Mesenchymal stem cell (in vitro differentiated cells and primary cell): ENCODE measurements at regions not wholly inside any gene's neighbourhood (a gene's known extent, or its start where the extent isn't known, plus 50 kb on each side); places are given as distances from the start of the nearest gene placed in this dataset. TPM values are rescaled to one million over a fixed set of nuclear protein-coding genes. Genes with fewer than 3 reads are reported as not detected.

Experiments
- DNase-seq: peaks from one replicate; pipeline ENCODE4 v3.0.0-alpha.2; 2013
- H2AFZ ChIP-seq: one replicate; pipeline ENCODE4 v1.6.1; 2013; ENCODE audit warnings: low read depth, mild to moderate bottlenecking, control low read depth, inconsistent platforms, low read length, moderate library complexity
- H2AK5ac ChIP-seq: 2 replicates; pipeline ENCODE4 v1.6.1; 2013; ENCODE audit warnings: low read length, moderate library complexity, mild to moderate bottlenecking, inconsistent platforms; ENCODE audit not compliant: severe bottlenecking
- H2BK120ac ChIP-seq: one replicate; pipeline ENCODE4 v1.6.1; 2013; ENCODE audit warnings: low read depth, mild to moderate bottlenecking, inconsistent platforms, low read length, moderate library complexity
- H2BK12ac ChIP-seq, 2 experiments: one replicate each; pipeline ENCODE4 v1.6.1; 2013; ENCODE audit warnings: inconsistent platforms in 2 of 2, low read length in 2 of 2, mild to moderate bottlenecking in 2 of 2, moderate library complexity in 2 of 2, control low read depth in 1 of 2
- H2BK15ac ChIP-seq: one replicate; pipeline ENCODE4 v1.6.1; 2013; ENCODE audit warnings: mild to moderate bottlenecking, low read depth, inconsistent platforms; ENCODE audit not compliant: poor library complexity, severe bottlenecking
- H2BK5ac ChIP-seq: 2 replicates; pipeline ENCODE4 v1.6.1; 2013; ENCODE audit warnings: low read depth, mild to moderate bottlenecking, low read length, control low read depth, inconsistent platforms; ENCODE audit not compliant: poor library complexity, severe bottlenecking
- H3K14ac ChIP-seq, 2 experiments: one replicate each; pipeline ENCODE4 v1.6.1; 2013; ENCODE audit warnings: inconsistent platforms in 2 of 2, low read length in 2 of 2, control low read depth in 1 of 2, mild to moderate bottlenecking in 1 of 2, moderate library complexity in 1 of 2
- H3K18ac ChIP-seq, 2 experiments: one replicate each; pipeline ENCODE4 v1.6.1; 2013; ENCODE audit warnings: inconsistent platforms in 2 of 2, low read length in 2 of 2, control low read depth in 1 of 2, low read depth in 1 of 2, mild to moderate bottlenecking in 1 of 2
- H3K23ac ChIP-seq, 2 experiments: one replicate each; pipeline ENCODE4 v1.6.1; 2013; ENCODE audit warnings: inconsistent platforms in 2 of 2, low read length in 2 of 2, mild to moderate bottlenecking in 2 of 2, moderate library complexity in 2 of 2, control low read depth in 1 of 2
- H3K27ac ChIP-seq: 2 replicates; pipeline ENCODE4 v1.5.1; 2013; ENCODE audit warnings: mild to moderate bottlenecking, moderate library complexity, low read length, control low read depth, inconsistent platforms; ENCODE audit not compliant: poor library complexity, severe bottlenecking
- H3K27me3 ChIP-seq, 2 experiments: 2 replicates each; pipeline versions ENCODE4 v1.6.1 to v1.7.0; 2013; ENCODE audit warnings: low read length in 2 of 2, mild to moderate bottlenecking in 2 of 2, moderate library complexity in 2 of 2, control low read depth in 1 of 2, inconsistent platforms in 1 of 2; ENCODE audit not compliant: control insufficient read depth in 1 of 2, insufficient read depth in 1 of 2
- H3K36me3 ChIP-seq, 2 experiments: 2 replicates each; pipeline versions ENCODE4 v1.6.1 to v1.7.0; 2013; ENCODE audit warnings: low read length in 2 of 2, control low read depth in 1 of 2, inconsistent platforms in 1 of 2, low read depth in 1 of 2, mild to moderate bottlenecking in 1 of 2; ENCODE audit not compliant: insufficient read depth in 2 of 2, control insufficient read depth in 1 of 2
- H3K4ac ChIP-seq, 2 experiments: one replicate each; pipeline ENCODE4 v1.6.1; 2013; ENCODE audit warnings: inconsistent platforms in 2 of 2, low read length in 2 of 2, mild to moderate bottlenecking in 2 of 2, moderate library complexity in 2 of 2, control low read depth in 1 of 2, low read depth in 1 of 2
- H3K4me1 ChIP-seq: 2 replicates; pipeline ENCODE4 v1.6.1; 2013; ENCODE audit warnings: low read depth, low read length, control low read depth; ENCODE audit not compliant: control insufficient read depth, insufficient read depth
- H3K4me2 ChIP-seq: 2 replicates; pipeline ENCODE4 v1.6.1; 2013; ENCODE audit warnings: low read length, mild to moderate bottlenecking, inconsistent platforms; ENCODE audit not compliant: poor library complexity, severe bottlenecking
- H3K4me3 ChIP-seq, 2 experiments: 2 replicates each; pipeline versions ENCODE4 v1.5.1 to v1.7.0; 2013; ENCODE audit warnings: low read length in 2 of 2, mild to moderate bottlenecking in 2 of 2, control low read depth in 1 of 2, low read depth in 1 of 2; ENCODE audit not compliant: insufficient read depth in 1 of 2
- H3K79me1 ChIP-seq: replicated peaks from 2 replicates; pipeline ENCODE4 v1.6.1; 2013; ENCODE audit warnings: mild to moderate bottlenecking, control low read depth, low read length, inconsistent platforms; ENCODE audit not compliant: poor library complexity, severe bottlenecking
- H3K9ac ChIP-seq: 2 replicates; pipeline ENCODE4 v1.7.0; 2013; ENCODE audit warnings: mild to moderate bottlenecking, low read length, moderate library complexity
- H3K9me3 ChIP-seq: 2 replicates; pipeline ENCODE4 v1.7.0; 2013; ENCODE audit warnings: mild to moderate bottlenecking, low read length; ENCODE audit not compliant: control insufficient read depth
- H4K8ac ChIP-seq: one replicate; pipeline ENCODE4 v1.6.1; 2013; ENCODE audit warnings: inconsistent platforms, mild to moderate bottlenecking, low read length, moderate library complexity
- H4K91ac ChIP-seq: one replicate; pipeline ENCODE4 v1.6.1; 2013; ENCODE audit warnings: mild to moderate bottlenecking, low read length, inconsistent platforms
- WGBS: methylation state at CpG from one replicate; pipeline ENCODE4 v1.1.7; 2013; ENCODE audit warnings: mixed read lengths; 5-methylcytosine and 5-hydroxymethylcytosine counted together
- small RNA-seq: library from polyadenylated mRNA; stranded (forward); fragments of <200 nt; extraction: miRNeasy Mini kit (QIAGEN cat#:217004); gene quantifications from one replicate; pipeline ENCODE3, GENCODE V24; 2013; ENCODE audit warnings: low read depth

DNA sequence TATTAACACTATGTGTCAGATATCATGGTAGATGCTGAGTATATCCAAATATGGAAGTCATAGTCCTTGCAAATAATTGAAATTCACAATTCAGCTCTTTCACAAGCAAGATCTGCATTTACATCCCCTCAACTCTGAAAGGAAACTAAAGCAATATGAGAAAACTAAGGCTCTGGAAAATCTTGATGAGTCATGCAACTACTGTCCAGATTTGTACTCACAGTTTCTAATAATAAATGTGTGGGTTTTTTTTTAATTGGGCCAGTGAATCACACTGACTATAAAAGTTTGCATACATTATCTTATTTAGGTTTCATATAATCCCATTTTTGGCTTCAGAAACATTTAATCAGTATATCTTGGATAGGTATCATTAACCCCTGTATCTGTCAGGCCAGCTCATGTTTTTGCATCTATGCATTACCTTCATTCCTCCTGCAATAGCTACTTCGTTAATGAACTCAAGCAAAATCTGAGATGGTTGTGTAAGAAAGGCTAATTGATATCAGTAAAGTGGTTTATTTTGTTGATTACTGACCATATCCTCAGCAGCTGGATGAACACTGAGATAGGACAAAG is 58.7 kb upstream of the PRR16 start:
- H3K9me3 ChIP-seq, result peaks cover 5% of the 10 kb centered on the region
- no peak overlapping the region for H3K23ac ChIP-seq
- no peak overlapping the region for H3K4ac ChIP-seq
- H3K36me3 ChIP-seq, result peaks cover 0 to 3% of the 10 kb centered on the region in 2 experiments
- H2AFZ ChIP-seq, result no peak overlapping the region
- no peaks in the 10 kb centered on the region for H3K27me3 ChIP-seq
- no peak overlapping the region for H2BK5ac ChIP-seq
- H3K4me3 ChIP-seq, result peak overlapping the region in 1 of 2 experiments; percentile 29
- H4K8ac ChIP-seq, result no peak overlapping the region
- no peaks in the 10 kb centered on the region for H3K79me1 ChIP-seq
- H3K9ac ChIP-seq, result peak overlapping the region; percentile 70
- peak overlapping the region; percentile 30 for H3K27ac ChIP-seq
- H3K18ac ChIP-seq, result no peak overlapping the region
- no peak overlapping the region for H2BK12ac ChIP-seq
- DNase-seq, result peak; percentile 88
- H2BK120ac ChIP-seq, result no peak overlapping the region
- peaks cover 2% of the 10 kb centered on the region for H3K4me1 ChIP-seq
- no CpG with 5 or more reads among the region's 1 CpG for WGBS
- H4K91ac ChIP-seq, result no peak overlapping the region
- H3K4me2 ChIP-seq, result no peak overlapping the region
- H2BK15ac ChIP-seq, result no peak overlapping the region
- H2AK5ac ChIP-seq, result no peak overlapping the region
- no peak overlapping the region for H3K14ac ChIP-seq

DNA sequence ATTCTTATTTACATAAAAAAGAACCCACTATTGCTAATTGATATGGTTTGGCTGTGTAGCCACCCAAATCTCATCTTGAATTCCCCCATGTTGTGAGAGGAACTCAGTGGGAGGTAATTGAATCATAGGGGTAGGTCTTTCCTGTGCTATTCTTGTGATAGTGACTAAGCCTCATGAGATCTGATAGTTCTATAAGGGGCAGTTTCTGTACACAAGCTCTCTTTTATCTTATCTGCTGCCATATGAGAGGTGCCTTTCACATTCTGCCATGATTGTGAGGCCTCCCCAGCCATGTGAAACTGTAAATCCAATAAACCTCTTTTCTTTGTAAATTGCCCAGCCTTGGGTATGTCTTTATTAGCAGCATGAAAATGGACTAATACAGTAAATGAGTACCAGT is 58.2 kb upstream of the PRR16 start:
- no peak overlapping the region for H3K4ac ChIP-seq
- H2AFZ ChIP-seq, result no peak overlapping the region
- H3K14ac ChIP-seq, result no peak overlapping the region
- H2BK120ac ChIP-seq, result peak overlapping the region; percentile 62
- H3K9me3 ChIP-seq, result no peaks in the 10 kb centered on the region
- H3K27ac ChIP-seq, result peak overlapping the region; percentile 33
- no peak overlapping the region for H2BK15ac ChIP-seq
- no peaks in the 10 kb centered on the region for H3K79me1 ChIP-seq
- no peak overlapping the region for H4K91ac ChIP-seq
- peak overlapping the region; percentile 70 for H3K9ac ChIP-seq
- peaks cover 0 to 3% of the 10 kb centered on the region in 2 experiments for H3K36me3 ChIP-seq
- peak; percentile 85 for DNase-seq
- no peak overlapping the region for H3K23ac ChIP-seq
- H3K4me2 ChIP-seq, result no peak overlapping the region
- H3K4me1 ChIP-seq, result peaks cover 2% of the 10 kb centered on the region
- peak overlapping the region in 1 of 2 experiments; percentile 29 for H3K4me3 ChIP-seq
- no peaks in the 10 kb centered on the region for H3K27me3 ChIP-seq
- no peak overlapping the region for H2AK5ac ChIP-seq
- H2BK5ac ChIP-seq, result no peak overlapping the region
- H3K18ac ChIP-seq, result peak overlapping the region in 1 of 2 experiments; percentile 45
- H4K8ac ChIP-seq, result no peak overlapping the region
- no peak overlapping the region for H2BK12ac ChIP-seq

DNA sequence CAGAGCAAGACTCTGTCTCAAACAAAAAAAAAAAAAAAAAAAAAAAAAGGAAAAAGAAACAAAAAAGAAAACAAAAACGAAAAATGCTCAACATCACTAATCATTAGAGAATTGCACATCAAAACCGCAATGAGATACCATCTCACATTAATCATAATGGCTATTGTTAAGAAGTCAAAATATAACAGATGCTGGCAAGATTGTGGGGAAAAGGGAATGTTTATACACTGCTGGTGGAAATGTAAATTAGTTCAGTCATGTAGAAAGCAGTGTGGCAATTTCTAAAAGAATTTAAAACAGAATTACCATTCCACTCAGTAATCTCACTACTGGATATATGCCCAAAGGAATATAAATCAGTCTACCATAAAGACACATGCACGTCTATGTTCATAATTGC is 50.4 kb upstream of the PRR16 start:
- no peak overlapping the region for H2BK120ac ChIP-seq
- H2AFZ ChIP-seq, result no peak overlapping the region
- no peak overlapping the region for H4K91ac ChIP-seq
- no peak overlapping the region for H3K4me3 ChIP-seq
- H3K9ac ChIP-seq, result no peak overlapping the region
- no peak overlapping the region for H2BK12ac ChIP-seq
- H3K27ac ChIP-seq, result no peak overlapping the region
- H3K4me1 ChIP-seq, result no peaks in the 10 kb centered on the region
- H2BK15ac ChIP-seq, result no peak overlapping the region
- no peak overlapping the region for H4K8ac ChIP-seq
- no peak for DNase-seq
- no peaks in the 10 kb centered on the region for H3K79me1 ChIP-seq
- H3K9me3 ChIP-seq, result peaks cover 5% of the 10 kb centered on the region
- H2AK5ac ChIP-seq, result no peak overlapping the region
- no peak overlapping the region for H3K4me2 ChIP-seq
- H3K23ac ChIP-seq, result no peak overlapping the region
- H3K27me3 ChIP-seq, result no peaks in the 10 kb centered on the region
- no peak overlapping the region for H3K4ac ChIP-seq
- H3K18ac ChIP-seq, result no peak overlapping the region
- H2BK5ac ChIP-seq, result no peak overlapping the region
- no peak overlapping the region for H3K14ac ChIP-seq
- WGBS, result no CpG with 5 or more reads among the region's 3 CpGs
- no peaks in the 10 kb centered on the region for H3K36me3 ChIP-seq

Small RNA genes in the stretch of these regions (small RNA-seq; reads per million reads assigned to genes)
- gene RNU6-718P, result not detected
